HepG2 (cell line): ENCODE measurements at regions not wholly inside any gene's neighbourhood (a gene's known extent, or its start where the extent isn't known, plus 50 kb on each side); places are given as distances from the start of the nearest gene placed in this dataset.

Experiments
- EZH2 ChIP-seq: conservative IDR thresholded peaks from 2 replicates; pipeline ENCODE4 v1.6.1; 2012; ENCODE audit warnings: mild to moderate bottlenecking, low read depth, low read length, moderate library complexity
- GPN1 ChIP-seq: sonication (generic); formaldehyde crosslinking; IDR thresholded peaks from 2 replicates; pipeline ENCODE4 v1.5.1; 2020; ENCODE audit warnings: missing genetic modification reagents, borderline replicate concordance
- HDAC6 ChIP-seq: fragments of 200-600 bp; sonication (generic); IDR thresholded peaks from 2 replicates; pipeline ENCODE4 v1.7.0; 2017; ENCODE audit warnings: mild to moderate bottlenecking, antibody characterized with exemption, low read length, low read depth
- KDM5A ChIP-seq: fragments of 200-600 bp; sonication (generic); IDR thresholded peaks from 2 replicates; pipeline ENCODE4 v1.7.0; 2018; ENCODE audit warnings: antibody characterized with exemption, mild to moderate bottlenecking, low read length, borderline replicate concordance
- NFE2L2 ChIP-seq: fragments of 150-350 bp; IDR thresholded peaks from 2 replicates; pipeline ENCODE4 v1.6.1; 2014; ENCODE audit warnings: low read length
- ONECUT2 ChIP-seq: sonication (generic); formaldehyde crosslinking; IDR thresholded peaks from 2 replicates; pipeline ENCODE4 v1.4.0; 2020; ENCODE audit warnings: missing genetic modification reagents
- SMAD1 ChIP-seq: sonication (generic); formaldehyde crosslinking; IDR thresholded peaks from 2 replicates; pipeline ENCODE4 v1.4.0; 2020; ENCODE audit warnings: missing genetic modification reagents, low read depth, mild to moderate bottlenecking, borderline replicate concordance
- WIZ ChIP-seq: sonication (generic); formaldehyde crosslinking; IDR thresholded peaks from 2 replicates; pipeline ENCODE4 v1.5.1; 2020; ENCODE audit warnings: mild to moderate bottlenecking, missing genetic modification reagents
- TF ChIP-seq, protein P1 (sequence below): sonication (generic); formaldehyde crosslinking; IDR thresholded peaks from 2 replicates; pipeline ENCODE4 v1.5.1; 2020; ENCODE audit warnings: mild to moderate bottlenecking, missing genetic modification reagents, moderate library complexity

DNA sequence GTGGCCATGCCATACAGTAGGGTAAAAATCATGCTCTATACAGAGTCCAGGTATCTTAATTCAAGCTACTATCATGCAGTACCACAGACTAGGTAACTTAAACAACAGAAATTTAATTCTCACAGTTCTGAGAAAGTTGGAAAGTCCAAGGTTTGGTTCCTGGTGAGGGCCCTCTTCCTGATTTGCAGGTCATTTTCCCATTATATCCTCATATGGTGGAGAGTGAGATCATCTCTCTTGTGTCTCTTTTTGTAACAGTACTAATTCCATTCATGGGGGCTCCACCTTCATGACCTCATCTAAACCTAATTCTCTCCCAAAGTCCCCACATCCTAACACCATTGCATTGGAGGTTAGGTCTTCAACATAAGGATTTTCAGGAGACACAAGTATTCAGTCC lies 335.0 kb upstream of the ACVR2A start:
- TF ChIP-seq GPN1 (CRISPR knock-in tag) (no peak), KDM5A (no peak), WIZ (CRISPR knock-in tag) (no peak), SMAD1 (CRISPR knock-in tag) (no peak), EZH2 (no peak), NFE2L2 (no peak), HDAC6 (no peak), ONECUT2 (CRISPR knock-in tag) (no peak)
- TF ChIP-seq, protein P1, sequence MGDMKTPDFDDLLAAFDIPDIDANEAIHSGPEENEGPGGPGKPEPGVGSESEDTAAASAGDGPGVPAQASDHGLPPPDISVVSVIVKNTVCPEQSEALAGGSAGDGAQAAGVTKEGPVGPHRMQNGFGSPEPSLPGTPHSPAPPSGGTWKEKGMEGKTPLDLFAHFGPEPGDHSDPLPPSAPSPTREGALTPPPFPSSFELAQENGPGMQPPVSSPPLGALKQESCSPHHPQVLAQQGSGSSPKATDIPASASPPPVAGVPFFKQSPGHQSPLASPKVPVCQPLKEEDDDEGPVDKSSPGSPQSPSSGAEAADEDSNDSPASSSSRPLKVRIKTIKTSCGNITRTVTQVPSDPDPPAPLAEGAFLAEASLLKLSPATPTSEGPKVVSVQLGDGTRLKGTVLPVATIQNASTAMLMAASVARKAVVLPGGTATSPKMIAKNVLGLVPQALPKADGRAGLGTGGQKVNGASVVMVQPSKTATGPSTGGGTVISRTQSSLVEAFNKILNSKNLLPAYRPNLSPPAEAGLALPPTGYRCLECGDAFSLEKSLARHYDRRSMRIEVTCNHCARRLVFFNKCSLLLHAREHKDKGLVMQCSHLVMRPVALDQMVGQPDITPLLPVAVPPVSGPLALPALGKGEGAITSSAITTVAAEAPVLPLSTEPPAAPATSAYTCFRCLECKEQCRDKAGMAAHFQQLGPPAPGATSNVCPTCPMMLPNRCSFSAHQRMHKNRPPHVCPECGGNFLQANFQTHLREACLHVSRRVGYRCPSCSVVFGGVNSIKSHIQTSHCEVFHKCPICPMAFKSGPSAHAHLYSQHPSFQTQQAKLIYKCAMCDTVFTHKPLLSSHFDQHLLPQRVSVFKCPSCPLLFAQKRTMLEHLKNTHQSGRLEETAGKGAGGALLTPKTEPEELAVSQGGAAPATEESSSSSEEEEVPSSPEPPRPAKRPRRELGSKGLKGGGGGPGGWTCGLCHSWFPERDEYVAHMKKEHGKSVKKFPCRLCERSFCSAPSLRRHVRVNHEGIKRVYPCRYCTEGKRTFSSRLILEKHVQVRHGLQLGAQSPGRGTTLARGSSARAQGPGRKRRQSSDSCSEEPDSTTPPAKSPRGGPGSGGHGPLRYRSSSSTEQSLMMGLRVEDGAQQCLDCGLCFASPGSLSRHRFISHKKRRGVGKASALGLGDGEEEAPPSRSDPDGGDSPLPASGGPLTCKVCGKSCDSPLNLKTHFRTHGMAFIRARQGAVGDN (CRISPR knock-in tag) = no peak
